Bone marrow (tissue), 2 donors: ENCODE measurements at regions not wholly inside any gene's neighbourhood (a gene's known extent, or its start where the extent isn't known, plus 50 kb on each side); places are given as distances from the start of the nearest gene placed in this dataset.
"Not testable (repeated sequence)": the region's sequence is repeated elsewhere in the genome, so short reads cannot be mapped to it uniquely, and the experiment has no call there.

ENCODE experiments used
- DNase-seq, 2 donors: peaks; one replicate each; lab custom pipeline; 2025; lab: John Stamatoyannopoulos, UW

DNA sequence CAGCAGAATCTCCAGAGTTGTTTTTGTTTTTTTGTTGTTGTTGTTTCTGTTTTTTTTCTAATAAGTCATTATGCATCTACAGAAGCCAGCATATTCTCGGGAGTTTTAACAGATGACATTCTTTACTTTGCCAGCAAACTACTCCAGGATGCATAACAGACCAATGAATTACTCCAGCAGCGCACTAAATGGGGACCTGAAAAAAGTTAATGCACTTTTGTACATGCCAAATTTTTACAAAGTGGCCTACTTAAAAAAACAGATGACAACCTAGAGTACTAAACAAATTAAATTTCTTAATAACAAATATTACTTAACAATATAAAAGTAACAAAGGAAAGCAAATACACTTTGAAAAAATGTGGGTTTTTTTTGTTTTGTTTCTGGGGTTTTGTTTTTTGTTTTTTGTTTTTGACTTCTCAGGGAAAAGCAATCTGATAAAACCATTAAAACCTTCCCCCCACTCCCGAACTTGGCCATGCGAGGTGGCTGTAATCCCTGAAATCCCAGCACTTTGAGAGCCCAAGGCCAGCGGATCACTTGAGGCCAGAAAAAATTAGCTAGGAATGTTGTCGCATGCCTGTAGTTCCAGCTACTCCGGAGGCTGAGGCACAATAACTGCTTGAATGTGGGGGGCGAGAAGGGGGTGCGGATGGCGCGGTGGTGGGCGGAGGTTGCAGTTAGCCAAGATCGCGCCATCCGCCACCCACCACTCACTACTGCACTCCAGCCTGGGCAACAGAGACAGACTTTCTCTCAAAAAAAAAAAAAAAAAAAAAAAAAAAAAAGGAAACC, 352.4 kb downstream of the CETN3 start:
- DNase-seq = no peak

- no peak for DNase-seq
Observed at GRCh38 chr5:90055831-90056328, 353.7 kb downstream of the CETN3 start.

DNA sequence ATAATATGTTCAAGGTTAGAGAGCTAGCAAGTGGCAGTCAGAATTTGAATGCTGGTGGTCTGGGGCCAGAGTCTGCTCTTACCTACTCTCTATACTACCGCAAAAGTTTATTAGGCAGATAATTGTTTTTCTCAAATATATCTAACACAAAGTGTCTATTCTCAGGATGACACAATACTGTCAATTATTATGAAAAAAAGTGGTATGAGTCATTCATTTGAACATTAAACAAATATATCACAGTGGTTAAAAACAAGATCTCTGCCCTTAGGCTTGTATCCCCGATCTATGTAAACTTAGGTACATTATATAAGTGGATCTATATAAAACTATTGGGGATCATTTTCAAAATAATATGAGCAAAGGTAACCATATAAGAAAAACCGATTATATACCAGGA, 354.9 kb downstream of the CETN3 start:
- DNase-seq = no peak

DNA sequence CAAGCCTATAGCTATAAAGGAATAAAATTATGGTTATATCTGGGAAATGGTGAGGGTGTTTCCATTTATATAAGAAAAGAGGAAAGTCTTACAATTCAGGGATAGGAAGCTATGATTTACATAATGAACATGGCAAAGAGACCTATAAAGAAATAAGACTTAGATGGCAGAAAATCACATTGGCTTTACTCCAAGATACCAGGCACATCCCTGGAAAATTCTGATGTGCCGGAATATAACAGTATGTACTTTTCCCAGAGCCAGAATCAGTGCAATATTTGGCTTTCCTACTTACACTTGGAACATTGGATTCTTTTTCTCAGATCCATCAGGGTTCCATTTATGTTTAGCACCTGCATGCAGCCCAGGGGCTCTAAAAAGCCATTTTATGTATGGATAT, 357.8 kb downstream of the CETN3 start:
- no peak for DNase-seq

DNA sequence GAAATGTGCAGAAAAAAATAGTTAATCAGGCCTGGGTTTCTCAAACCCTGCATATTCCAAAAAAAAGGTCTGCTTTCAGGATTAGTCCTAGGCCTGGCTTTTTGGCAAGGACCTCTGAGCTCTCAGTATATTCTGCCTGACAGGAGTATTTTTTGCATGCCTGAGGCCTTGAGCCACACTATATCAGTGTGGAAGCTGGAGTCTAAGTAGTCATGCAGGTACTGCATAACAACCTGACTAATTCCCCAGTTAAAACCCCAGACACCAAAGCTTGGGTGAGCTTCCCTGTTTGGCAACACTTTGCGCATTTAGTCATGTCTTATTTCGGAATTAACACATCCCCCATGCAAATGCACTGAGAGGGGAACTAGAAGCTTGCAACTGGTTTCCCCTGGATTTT, 359.5 kb downstream of the CETN3 start:
- no peak for DNase-seq

DNA sequence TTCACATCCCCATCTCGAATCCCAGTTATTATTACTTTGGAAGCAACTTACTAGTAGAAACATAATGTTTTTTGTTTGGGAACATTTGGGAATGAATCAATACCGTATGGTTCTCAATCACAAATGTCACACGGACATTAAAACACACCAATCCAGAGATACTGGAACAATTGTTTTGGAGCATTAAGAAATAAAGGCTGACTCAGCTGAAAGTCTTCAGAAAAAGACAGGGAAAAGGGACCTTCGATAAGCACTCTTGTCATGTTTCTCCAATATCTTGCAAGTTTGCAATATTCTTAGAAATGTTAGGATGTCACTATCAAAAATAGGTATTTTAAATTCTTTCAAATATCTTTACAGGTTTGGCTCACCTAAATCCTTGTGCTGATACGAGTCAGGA, 362.4 kb downstream of the CETN3 start:
- no peak for DNase-seq

DNA sequence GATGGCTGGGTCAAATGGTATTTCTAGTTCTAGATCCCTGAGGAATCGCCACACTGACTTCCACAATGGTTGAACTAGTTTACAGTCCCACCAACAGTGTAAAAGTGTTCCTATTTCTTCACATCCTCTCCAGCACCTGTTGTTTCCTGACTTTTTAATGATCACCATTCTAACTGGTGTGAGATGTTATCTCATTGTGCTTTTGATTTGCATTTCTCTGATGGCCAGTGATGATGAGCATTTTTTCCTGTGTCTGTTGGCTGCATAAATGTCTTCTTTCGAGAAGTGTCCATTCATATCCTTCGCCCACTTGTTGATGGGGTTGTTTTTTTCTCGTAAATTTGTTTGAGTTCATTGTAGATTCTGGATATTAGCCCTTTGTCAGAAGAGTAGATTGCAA, 369.5 kb downstream of the CETN3 start:
- not testable (repeated sequence) for DNase-seq

- DNase-seq = no peak
Observed at GRCh38 chr5:90037646-90038045, 371.9 kb downstream of the CETN3 start.

- DNase-seq = no peak
Observed at GRCh38 chr5:90022711-90023053, 386.9 kb downstream of the CETN3 start.

GRCh38 chr5:90022002-90022710, 387.4 kb downstream of the CETN3 start:
- DNase-seq = no peak

DNA sequence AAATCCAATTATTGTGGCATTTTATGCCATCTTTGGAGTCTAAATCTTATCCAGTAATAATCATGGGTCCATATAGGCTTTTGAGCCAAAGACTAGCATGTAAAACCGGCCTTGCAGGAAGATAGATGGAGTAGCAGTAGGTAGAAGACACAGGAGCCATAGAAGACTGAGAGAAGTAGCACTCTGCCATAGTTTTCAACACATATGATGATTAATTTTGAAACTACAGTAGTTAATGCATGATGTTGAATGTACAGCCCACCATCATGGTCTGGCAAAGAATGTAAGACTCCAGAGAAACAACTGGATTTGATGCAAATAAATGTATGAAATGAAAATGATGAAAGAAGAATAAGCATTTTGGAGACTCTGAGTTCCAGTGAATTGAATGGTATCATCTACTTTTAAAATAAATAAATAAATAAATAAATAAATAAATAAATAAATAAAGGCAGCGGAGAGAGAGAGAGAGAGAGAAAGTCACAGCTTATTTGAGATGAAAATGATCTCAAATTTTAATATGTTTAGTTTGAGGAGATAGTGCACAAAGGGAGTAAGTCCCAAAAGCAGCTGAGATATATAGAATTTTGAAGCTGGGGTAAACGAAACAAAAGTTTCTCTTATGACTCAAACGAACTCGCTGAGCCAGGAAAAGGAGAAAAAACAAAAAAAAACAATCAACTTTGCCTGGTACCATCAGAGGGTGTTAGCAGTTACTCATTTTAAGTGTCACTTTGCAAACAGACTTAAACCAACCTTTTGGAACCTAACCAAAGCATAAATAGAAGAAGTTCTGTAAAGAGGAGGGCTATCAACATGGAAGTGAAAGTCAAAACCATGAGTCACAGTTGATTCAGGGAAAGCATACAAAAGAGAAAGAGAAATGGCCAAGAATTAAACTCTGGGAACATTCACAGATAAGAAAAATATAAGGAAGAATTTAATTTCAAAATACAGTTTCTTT, 388.7 kb downstream of the CETN3 start:
- peak in 1 of 2 donors; percentile 93 for DNase-seq

DNA sequence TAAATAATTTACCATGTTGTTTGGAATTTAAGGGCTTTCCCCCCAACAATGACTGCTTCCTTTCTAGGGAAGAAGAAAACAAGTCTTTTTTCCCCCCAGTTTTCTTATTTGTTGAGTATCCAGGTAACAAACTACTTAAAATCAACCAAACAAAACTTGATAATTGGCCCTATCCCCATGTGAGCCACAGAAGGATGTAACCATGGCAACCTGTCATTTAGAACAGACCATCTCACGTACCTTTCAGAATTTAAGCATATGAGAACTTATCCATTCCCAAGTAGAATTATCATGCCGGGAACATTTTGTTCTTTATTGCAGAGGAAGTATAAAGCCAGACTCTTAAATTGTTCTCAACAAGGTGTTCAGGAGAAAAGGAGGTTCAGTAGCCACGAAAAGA, 392.3 kb downstream of the CETN3 start:
- no peak for DNase-seq

- peak in 1 of 2 donors; percentile 83 for DNase-seq
Observed at GRCh38 chr5:90015584-90016018, 394.0 kb downstream of the CETN3 start.

- no peak for DNase-seq
Observed at GRCh38 chr5:90014420-90014819, 395.1 kb downstream of the CETN3 start.

DNA sequence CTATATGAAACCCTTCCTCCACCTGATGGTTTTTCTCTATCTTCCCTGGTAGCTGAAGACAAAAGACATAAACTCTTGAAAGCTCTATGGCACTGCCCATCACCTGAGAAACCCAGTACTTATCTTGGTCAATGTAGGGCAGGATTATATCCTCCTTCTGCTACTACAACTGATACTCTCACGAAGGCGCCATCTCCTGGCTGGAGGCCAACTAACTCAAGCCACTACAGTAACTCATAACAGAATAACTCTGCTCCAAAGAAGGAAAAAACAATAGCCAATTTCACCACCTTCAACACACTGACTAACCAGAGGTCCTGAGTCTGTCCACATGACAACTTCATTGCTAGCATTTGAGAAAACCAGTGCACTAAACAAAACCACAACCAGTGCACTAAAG, 409.2 kb downstream of the CETN3 start:
- DNase-seq = no peak

DNA sequence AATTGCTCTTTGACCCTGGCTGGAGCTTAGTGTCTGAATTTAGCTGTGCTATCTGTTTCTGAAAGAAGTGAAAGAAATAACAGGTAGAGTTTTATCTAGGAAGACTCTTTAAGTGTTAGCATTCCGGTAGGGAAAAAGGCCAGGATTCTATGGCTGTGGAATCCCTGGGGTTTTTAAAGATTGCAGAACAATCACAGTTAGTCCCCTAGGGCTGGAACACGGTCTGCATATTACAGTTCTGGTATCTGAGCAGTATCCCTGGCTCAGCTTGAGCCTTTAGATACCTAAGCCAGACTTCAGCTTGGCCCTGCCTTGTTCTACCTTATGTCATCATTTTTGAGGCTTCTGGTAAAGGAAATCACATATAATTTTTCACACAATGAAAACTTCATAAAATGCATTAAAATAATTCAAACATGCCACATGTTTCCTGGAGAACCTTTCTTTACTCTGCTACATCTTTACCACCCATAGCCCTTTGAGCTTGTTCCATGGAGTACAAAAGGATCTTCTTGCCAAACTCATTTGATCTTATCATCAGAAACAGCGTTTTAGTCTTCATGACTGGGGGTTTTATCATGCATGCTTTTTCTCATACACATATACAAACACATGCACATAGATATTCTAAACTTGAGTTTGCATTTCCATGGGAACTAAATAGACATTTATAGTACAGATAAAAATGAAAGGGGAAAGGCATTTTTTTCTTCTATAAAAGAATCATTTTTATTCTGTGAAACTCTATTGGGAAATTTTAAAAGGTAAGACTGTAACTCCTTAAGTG, 410.8 kb downstream of the CETN3 start:
- DNase-seq = no peak

- no peak for DNase-seq
Observed at GRCh38 chr5:89996890-89997289, 412.7 kb downstream of the CETN3 start.

DNA sequence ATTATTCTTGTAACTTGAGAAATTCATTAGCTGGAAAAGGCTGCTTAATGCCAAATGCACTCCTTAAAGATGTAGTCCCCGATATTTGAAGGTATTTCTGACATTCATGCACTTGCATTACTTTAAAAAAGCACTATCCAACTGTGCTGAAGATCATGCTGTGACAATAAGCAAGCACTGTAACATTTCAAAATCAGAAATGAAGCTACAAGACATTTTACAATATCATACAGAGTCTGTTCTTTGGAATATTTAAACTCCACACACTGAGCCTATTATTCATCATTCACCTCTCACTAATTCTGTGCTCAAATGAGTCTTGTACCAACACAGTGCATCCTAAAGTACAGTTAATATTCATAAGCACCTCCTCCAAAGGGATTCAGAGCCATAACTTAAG, 413.2 kb downstream of the CETN3 start:
- no peak for DNase-seq

DNA sequence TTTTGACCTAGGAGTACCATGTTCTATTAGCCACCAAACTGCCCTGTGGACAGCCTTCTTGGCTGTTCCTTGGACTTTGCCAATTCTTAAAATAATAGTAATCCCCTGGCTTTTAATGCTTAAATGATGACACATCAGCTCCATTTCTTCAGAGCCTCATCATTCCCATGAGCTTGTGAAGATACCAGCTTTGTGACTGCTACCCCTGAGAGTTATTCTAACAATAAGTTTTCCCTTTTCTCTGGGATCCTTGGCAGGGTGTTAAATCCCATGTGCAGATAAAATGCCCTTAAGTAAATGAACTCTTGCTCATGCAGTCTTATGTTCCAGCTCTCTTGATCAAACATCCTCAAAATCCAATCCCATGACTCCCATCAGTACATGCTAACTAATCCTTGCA, 415.3 kb downstream of the CETN3 start:
- DNase-seq = no peak

DNA sequence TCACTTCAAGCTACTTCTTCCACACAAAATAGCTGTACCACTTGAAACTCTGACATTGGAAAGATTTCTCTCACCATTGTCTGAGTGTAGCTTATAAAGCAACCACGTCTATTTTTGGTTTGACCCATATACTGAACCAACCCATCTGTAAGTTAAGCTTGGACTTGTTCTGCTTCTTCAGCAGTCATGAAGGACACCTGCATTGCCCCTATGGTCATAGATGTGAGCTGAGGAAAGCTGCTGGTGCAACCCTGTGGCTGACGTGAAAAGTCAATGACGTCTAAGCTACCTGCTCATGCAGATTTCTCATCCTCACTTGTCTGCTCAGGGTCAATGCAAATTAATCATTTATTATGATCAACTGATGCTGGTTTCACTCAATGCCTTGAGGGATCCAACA, 417.4 kb downstream of the CETN3 start:
- no peak for DNase-seq

GRCh38 chr5:89991592-89991991, 418.0 kb downstream of the CETN3 start:
- DNase-seq = no peak

DNA sequence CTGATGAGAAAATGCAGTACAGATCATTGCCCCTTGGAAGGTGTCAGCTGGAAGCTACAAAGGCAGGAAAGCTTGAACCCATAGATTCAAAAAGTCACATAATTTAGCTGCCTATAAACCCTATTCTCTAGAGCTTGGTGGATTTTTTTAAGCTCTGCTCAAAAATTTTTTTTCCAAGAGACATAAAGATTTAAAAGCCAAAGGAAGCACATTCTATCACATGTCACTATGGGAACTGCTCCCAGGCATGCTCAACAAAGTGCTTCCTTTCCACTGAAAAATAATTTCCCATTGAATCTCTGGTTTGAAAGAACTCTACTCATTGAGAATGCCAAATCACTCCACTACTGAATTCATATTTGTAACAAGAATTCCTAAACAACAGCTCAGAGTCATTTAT, 419.8 kb downstream of the CETN3 start:
- DNase-seq = no peak
